ENCODE measurements at regions not wholly inside any gene's neighbourhood (a gene's known extent, or its start where the extent isn't known, plus 50 kb on each side); places are given as distances from the start of the nearest gene placed in this dataset.
A peak's percentile ranks its signal among the peaks of the same experiment; 100 is the strongest.
"Not testable (repeated sequence)": the region's sequence is repeated elsewhere in the genome, so short reads cannot be mapped to it uniquely, and the experiment has no call there.

GRCh38 chr4:123674762-123675465, 278.3 kb downstream of the SPRY1 start:
- no peak for DNase-seq

- no peak for DNase-seq
These were observed 279.0 kb downstream of the SPRY1 start for GRCh38 chr4:123675567-123675966.

- no peak for DNase-seq
These were observed 279.7 kb downstream of the SPRY1 start for GRCh38 chr4:123676071-123676889.

GRCh38 chr4:123676890-123677229, 280.3 kb downstream of the SPRY1 start:
- DNase-seq, result no peak

- no peak for DNase-seq
These were observed 286.3 kb downstream of the SPRY1 start for GRCh38 chr4:123682931-123683330.

- not testable (repeated sequence) for DNase-seq
These were observed 288.3 kb downstream of the SPRY1 start for GRCh38 chr4:123684937-123685336.

GRCh38 chr4:123695531-123695930, 298.9 kb downstream of the SPRY1 start:
- not testable (repeated sequence) for DNase-seq

- no peak for DNase-seq
These were observed 300.1 kb downstream of the SPRY1 start for GRCh38 chr4:123696687-123697086.

- no peak for DNase-seq
These were observed 302.0 kb downstream of the SPRY1 start for GRCh38 chr4:123698556-123698955.

- DNase-seq, result peak; percentile 41
These were observed 303.5 kb downstream of the SPRY1 start for GRCh38 chr4:123699880-123700771.

GRCh38 chr4:123701131-123701575, 304.6 kb downstream of the SPRY1 start:
- DNase-seq, result no peak

- DNase-seq, result no peak
These were observed 308.8 kb downstream of the SPRY1 start for GRCh38 chr4:123705419-123705818.

- DNase-seq, result no peak
These were observed 310.4 kb downstream of the SPRY1 start for GRCh38 chr4:123706973-123707372.

GRCh38 chr4:123708902-123709301, 312.3 kb downstream of the SPRY1 start:
- no peak for DNase-seq

- DNase-seq, result no peak
These were observed 312.7 kb downstream of the SPRY1 start for GRCh38 chr4:123709336-123709735.

GRCh38 chr4:123731035-123731434, 334.4 kb downstream of the SPRY1 start:
- no peak for DNase-seq

- DNase-seq, result no peak
These were observed 340.6 kb downstream of the SPRY1 start for GRCh38 chr4:123737156-123737555.

GRCh38 chr4:123739806-123740205, 343.2 kb downstream of the SPRY1 start:
- DNase-seq, result no peak

GRCh38 chr4:123740236-123740635, 343.6 kb downstream of the SPRY1 start:
- no peak for DNase-seq

GRCh38 chr4:123741906-123742305, 345.3 kb downstream of the SPRY1 start:
- no peak for DNase-seq

GRCh38 chr4:123743848-123744247, 347.3 kb downstream of the SPRY1 start:
- DNase-seq, result no peak

GRCh38 chr4:123744664-123745290, 348.2 kb downstream of the SPRY1 start:
- DNase-seq, result no peak
